ENCODE measurements at regions not wholly inside any gene's neighbourhood (a gene's known extent, or its start where the extent isn't known, plus 50 kb on each side); places are given as distances from the start of the nearest gene placed in this dataset.

GRCh38 chr1:101309334-101310311 lies 72.8 kb downstream of the S1PR1 start (continued):
- TF ChIP-seq HIC2 (CRISPR knock-in tag; IDR thresholded peaks at IDR 0.05; ENCODE audit: low read depth) (no peak), ZFYVE20 (CRISPR knock-in tag; IDR thresholded peaks at IDR 0.05; ENCODE audit: borderline replicate concordance, low read depth) (no peak), HMGA1 (CRISPR knock-in tag; conservative IDR thresholded peaks at IDR 0.05) (no peak), PRPF4 (IDR thresholded peaks at IDR 0.05; ENCODE audit: low read depth, low read length, poor library complexity, severe bottlenecking) (no peak), ZNF614 (CRISPR knock-in tag; IDR thresholded peaks at IDR 0.05; ENCODE audit: borderline replicate concordance) (no peak), PTBP1 (IDR thresholded peaks at IDR 0.05; ENCODE audit: low read depth, low read length, poor library complexity, severe bottlenecking) (no peak), HDAC1 (CRISPR knock-in tag; IDR thresholded peaks at IDR 0.05) (peak; percentile 28; the same call in 1 of the 2 replicates), PCBP2 (optimal IDR thresholded peaks at IDR 0.05; ENCODE audit: low read depth, low read length, poor library complexity, severe bottlenecking) (no peak), RBFOX2 (IDR thresholded peaks at IDR 0.05; ENCODE audit: low read depth, low read length) (no peak), ZNF574 (CRISPR knock-in tag; IDR thresholded peaks at IDR 0.05) (no peak), CHD2 (IDR thresholded peaks at IDR 0.05; ENCODE audit: low read depth, low read length) (no peak), ZSCAN25 (CRISPR knock-in tag; IDR thresholded peaks at IDR 0.05) (0 out of 2 replicates have a peak, but pooled peaks have one; percentile 26), ZNF883 (CRISPR knock-in tag; IDR thresholded peaks at IDR 0.05; ENCODE audit: not compliant biosample characterization) (peak; percentile 35), TOE1 (CRISPR knock-in tag; IDR thresholded peaks at IDR 0.05) (no peak), MTA1 (CRISPR knock-in tag; IDR thresholded peaks at IDR 0.05; ENCODE audit: borderline replicate concordance) (no peak), FOXA1 (IDR thresholded peaks at IDR 0.05) (no peak), FOXA1 (CRISPR knock-in tag; IDR thresholded peaks at IDR 0.05) (peak; percentile 48; the same call in 1 of the 2 replicates), RFXAP (CRISPR knock-in tag; IDR thresholded peaks at IDR 0.05; ENCODE audit: borderline replicate concordance) (no peak), FUBP1 (CRISPR knock-in tag; IDR thresholded peaks at IDR 0.05; ENCODE audit: borderline replicate concordance) (no peak), SIN3B (IDR thresholded peaks at IDR 0.05; ENCODE audit: low read length) (no peak), ZNF672 (CRISPR knock-in tag; IDR thresholded peaks at IDR 0.05) (no peak)

Measured in HepG2 (cell line).